ENCODE measurements at regions not wholly inside any gene's neighbourhood (a gene's known extent, or its start where the extent isn't known, plus 50 kb on each side); places are given as distances from the start of the nearest gene placed in this dataset.
A peak's percentile ranks its signal among the peaks of the same experiment; 100 is the strongest.
"Not testable (repeated sequence)": the region's sequence is repeated elsewhere in the genome, so short reads cannot be mapped to it uniquely, and the experiment has no call there.

GRCh38 chr18:51260118-51260517 is 62.6 kb upstream of the MEX3C start:
- TF ChIP-seq, protein P1, sequence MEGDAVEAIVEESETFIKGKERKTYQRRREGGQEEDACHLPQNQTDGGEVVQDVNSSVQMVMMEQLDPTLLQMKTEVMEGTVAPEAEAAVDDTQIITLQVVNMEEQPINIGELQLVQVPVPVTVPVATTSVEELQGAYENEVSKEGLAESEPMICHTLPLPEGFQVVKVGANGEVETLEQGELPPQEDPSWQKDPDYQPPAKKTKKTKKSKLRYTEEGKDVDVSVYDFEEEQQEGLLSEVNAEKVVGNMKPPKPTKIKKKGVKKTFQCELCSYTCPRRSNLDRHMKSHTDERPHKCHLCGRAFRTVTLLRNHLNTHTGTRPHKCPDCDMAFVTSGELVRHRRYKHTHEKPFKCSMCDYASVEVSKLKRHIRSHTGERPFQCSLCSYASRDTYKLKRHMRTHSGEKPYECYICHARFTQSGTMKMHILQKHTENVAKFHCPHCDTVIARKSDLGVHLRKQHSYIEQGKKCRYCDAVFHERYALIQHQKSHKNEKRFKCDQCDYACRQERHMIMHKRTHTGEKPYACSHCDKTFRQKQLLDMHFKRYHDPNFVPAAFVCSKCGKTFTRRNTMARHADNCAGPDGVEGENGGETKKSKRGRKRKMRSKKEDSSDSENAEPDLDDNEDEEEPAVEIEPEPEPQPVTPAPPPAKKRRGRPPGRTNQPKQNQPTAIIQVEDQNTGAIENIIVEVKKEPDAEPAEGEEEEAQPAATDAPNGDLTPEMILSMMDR (conservative IDR thresholded peaks at IDR 0.05; ENCODE audit: low read depth, low read length) = no peak
- H3K4me3 ChIP-seq (ENCODE audit: low read depth, low read length) = no peak overlapping the region
- no peak for DNase-seq (ENCODE audit: low read depth)

DNA sequence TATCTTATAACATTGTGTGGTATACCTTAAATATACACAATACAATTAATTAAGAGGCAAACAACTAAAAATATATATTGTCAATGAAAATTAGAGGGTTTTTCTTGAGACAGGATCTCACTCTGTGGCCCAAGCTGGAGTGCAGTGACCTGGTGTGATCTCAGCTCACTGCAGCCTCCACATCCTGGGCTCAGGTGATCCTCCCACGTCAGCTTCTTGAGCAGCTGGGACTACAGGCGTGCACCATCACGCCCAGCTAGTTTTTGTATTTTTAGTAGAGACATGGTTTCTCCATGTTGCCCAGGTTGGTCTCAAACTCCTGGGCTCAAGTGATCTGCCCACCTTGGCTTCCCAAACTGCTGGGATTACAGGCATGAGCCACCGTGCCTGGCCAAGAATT is 68.6 kb upstream of the MEX3C start:
- not testable (repeated sequence) for DNase-seq (ENCODE audit: low read depth); H3K4me3 ChIP-seq (ENCODE audit: low read depth, low read length)

DNA sequence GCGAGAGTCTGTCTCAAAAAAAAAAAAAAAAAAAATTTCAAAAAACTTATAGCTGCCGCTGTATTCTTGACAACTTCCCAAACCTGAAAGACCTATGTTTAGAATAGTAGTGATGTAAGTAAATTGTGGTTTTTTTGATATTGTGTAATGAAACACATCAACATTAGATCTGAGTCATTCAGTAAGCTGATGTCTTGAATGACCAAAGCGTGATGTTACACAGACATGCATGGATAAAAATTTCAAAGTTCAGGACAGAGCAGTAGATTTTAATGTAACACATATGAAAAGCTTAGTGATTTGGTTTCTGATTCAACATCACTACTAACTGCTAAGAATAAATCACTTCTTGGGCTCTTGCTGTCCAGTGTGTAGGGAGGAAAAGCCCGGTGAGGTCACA is 69.3 kb upstream of the MEX3C start:
- no peak for DNase-seq (ENCODE audit: low read depth)
- no peak overlapping the region for H3K4me3 ChIP-seq (ENCODE audit: low read depth, low read length)
- TF ChIP-seq, protein P1 (conservative IDR thresholded peaks at IDR 0.05; ENCODE audit: low read depth, low read length) = no peak

- H3K4me3 ChIP-seq (ENCODE audit: low read depth, low read length) = no peak overlapping the region
- no peak for DNase-seq (ENCODE audit: low read depth)
- TF ChIP-seq, protein P1 (conservative IDR thresholded peaks at IDR 0.05; ENCODE audit: low read depth, low read length) = no peak
Observed at GRCh38 chr18:51273437-51273836, 76.0 kb upstream of the MEX3C start.

- no peak for DNase-seq (ENCODE audit: low read depth)
- no peak overlapping the region for H3K4me3 ChIP-seq (ENCODE audit: low read depth, low read length)
- TF ChIP-seq, protein P1 (conservative IDR thresholded peaks at IDR 0.05; ENCODE audit: low read depth, low read length) = no peak
Observed at GRCh38 chr18:51275712-51276476, 78.4 kb upstream of the MEX3C start.

- TF ChIP-seq, protein P1 (conservative IDR thresholded peaks at IDR 0.05; ENCODE audit: low read depth, low read length) = peak; percentile 83
- DNase-seq (ENCODE audit: low read depth) = no peak
- no peak overlapping the region for H3K4me3 ChIP-seq (ENCODE audit: low read depth, low read length)
Observed at GRCh38 chr18:51278045-51278649, 80.7 kb upstream of the MEX3C start.

DNA sequence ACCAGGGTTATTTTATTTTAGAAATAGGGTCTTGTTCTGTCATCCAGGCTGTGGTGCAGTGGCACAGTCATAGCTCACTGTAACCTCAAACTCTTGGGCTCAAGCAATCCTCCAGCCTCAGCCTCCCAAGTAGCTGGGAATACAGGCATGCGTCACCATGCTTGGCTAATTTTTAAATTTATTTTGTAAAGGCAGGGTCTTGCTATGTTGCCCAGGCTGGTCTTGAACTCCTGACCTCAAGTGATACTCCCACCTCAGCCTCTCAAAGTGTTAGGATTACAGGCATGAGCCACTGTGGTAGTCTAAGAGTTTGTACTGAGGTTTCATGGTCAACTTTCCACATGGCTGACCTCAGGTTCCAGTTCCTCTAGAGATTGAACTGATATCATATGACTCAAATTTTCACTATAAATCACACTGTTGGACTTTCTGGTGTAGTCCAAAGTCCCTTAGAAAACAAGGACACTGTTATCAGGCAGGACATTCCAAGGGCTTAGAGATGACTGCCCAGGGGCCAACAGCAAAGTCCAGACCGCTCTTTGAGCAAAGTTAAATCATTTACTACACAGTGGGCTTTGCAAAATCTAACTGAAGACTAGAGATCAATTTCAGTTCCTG is 82.0 kb upstream of the MEX3C start:
- DNase-seq (ENCODE audit: low read depth) = no peak
- TF ChIP-seq, protein P1 (conservative IDR thresholded peaks at IDR 0.05; ENCODE audit: low read depth, low read length) = no peak
- no peak overlapping the region for H3K4me3 ChIP-seq (ENCODE audit: low read depth, low read length)

All from epithelial cell of proximal tubule (primary cell).